ENCODE measurements at regions not wholly inside any gene's neighbourhood (a gene's known extent, or its start where the extent isn't known, plus 50 kb on each side); places are given as distances from the start of the nearest gene placed in this dataset.

- no peak for TF ChIP-seq CTCF (IDR thresholded peaks at IDR 0.05; ENCODE audit: low read length)
- no peak for TF ChIP-seq EZH2 (IDR thresholded peaks at IDR 0.05; ENCODE audit: borderline replicate concordance, low read length)
These were observed 117.0 kb downstream of the NXNL2 start for GRCh38 chr9:88651682-88652633.

Data from OCI-LY1 (cell line).